ENCODE measurements at regions not wholly inside any gene's neighbourhood (a gene's known extent, or its start where the extent isn't known, plus 50 kb on each side); places are given as distances from the start of the nearest gene placed in this dataset.

- intact Hi-C loops (cut with micrococcal nuclease), result no loop called here
- RAD21 ChIA-PET (ENCODE audit: low non-redundant PET in 1 of 2, low total read pairs in 2 of 2, uncharacterized antibody in 2 of 2, unreplicated experiment in 2 of 2), result no interaction called here
- Histone ChIP-seq H2AFZ (ENCODE audit: low read depth, low read length, poor library complexity, severe bottlenecking) (no peak overlapping the region), H3K79me2 (ENCODE audit: insufficient read depth, low read length) (no peaks in the 10 kb centered on the region), H3K4me3 (replicated peaks in 1 of 2; ENCODE audit: low read depth in 1 of 2, low read length in 2 of 2) (no peak overlapping the region), H3K27ac (ENCODE audit: low read depth, low read length) (no peak overlapping the region), H3K9me2 (ENCODE audit: insufficient read depth) (no peaks in the 10 kb centered on the region), H4K20me1 (ENCODE audit: insufficient read depth) (no peaks in the 10 kb centered on the region), H3K9ac (ENCODE audit: low read length) (no peak overlapping the region), H3K36me3 (ENCODE audit: control insufficient read depth in 1 of 2, insufficient read depth in 2 of 2, low read length in 2 of 2) (no peaks in the 10 kb centered on the region), H3K9me3 (ENCODE audit: control insufficient read depth in 1 of 2, insufficient read depth in 1 of 2, low read depth in 1 of 2, low read length in 2 of 2) (no peaks in the 10 kb centered on the region), H3K4me2 (ENCODE audit: low read length) (no peak overlapping the region), H3K4me1 (ENCODE audit: control insufficient read depth in 1 of 2, insufficient read depth in 2 of 2, low read length in 2 of 2) (no peaks in the 10 kb centered on the region), H3K27me3 (ENCODE audit: insufficient read depth, low read length) (no peaks in the 10 kb centered on the region)
- TF ChIP-seq CBX3 (IDR thresholded peaks at IDR 0.05; ENCODE audit: low read depth), result no peak
- TF ChIP-seq POLR2A (IDR thresholded peaks at IDR 0.05; ENCODE audit: borderline replicate concordance, extremely low read depth, insufficient read depth, insufficient read length), result no peak
- no peak for TF ChIP-seq REST (IDR thresholded peaks at IDR 0.05; ENCODE audit: low read depth)
- TF ChIP-seq, protein P1, sequence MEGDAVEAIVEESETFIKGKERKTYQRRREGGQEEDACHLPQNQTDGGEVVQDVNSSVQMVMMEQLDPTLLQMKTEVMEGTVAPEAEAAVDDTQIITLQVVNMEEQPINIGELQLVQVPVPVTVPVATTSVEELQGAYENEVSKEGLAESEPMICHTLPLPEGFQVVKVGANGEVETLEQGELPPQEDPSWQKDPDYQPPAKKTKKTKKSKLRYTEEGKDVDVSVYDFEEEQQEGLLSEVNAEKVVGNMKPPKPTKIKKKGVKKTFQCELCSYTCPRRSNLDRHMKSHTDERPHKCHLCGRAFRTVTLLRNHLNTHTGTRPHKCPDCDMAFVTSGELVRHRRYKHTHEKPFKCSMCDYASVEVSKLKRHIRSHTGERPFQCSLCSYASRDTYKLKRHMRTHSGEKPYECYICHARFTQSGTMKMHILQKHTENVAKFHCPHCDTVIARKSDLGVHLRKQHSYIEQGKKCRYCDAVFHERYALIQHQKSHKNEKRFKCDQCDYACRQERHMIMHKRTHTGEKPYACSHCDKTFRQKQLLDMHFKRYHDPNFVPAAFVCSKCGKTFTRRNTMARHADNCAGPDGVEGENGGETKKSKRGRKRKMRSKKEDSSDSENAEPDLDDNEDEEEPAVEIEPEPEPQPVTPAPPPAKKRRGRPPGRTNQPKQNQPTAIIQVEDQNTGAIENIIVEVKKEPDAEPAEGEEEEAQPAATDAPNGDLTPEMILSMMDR (IDR thresholded peaks at IDR 0.05 in 2 of 3, conservative IDR thresholded peaks at IDR 0.05 in 1 of 3; ENCODE audit: borderline replicate concordance in 1 of 3, insufficient read depth in 1 of 3, low read depth in 2 of 3, low read length in 2 of 3), result no peak
- no peak for TF ChIP-seq FOSL1 (IDR thresholded peaks at IDR 0.05; ENCODE audit: low read depth)
- TF ChIP-seq ATF3 (IDR thresholded peaks at IDR 0.05), result no peak
- TF ChIP-seq SP1 (IDR thresholded peaks at IDR 0.05; ENCODE audit: low read depth), result no peak
- TF ChIP-seq SRF (IDR thresholded peaks at IDR 0.05; ENCODE audit: low read depth), result no peak
- TF ChIP-seq CEBPB (IDR thresholded peaks at IDR 0.05; ENCODE audit: low read depth), result no peak
- no peak for TF ChIP-seq ZFX (IDR thresholded peaks at IDR 0.05)
- TF ChIP-seq RAD21 (IDR thresholded peaks at IDR 0.05; ENCODE audit: low read depth), result no peak
- no TSS peak for BruUV-seq (replicated peaks)
- CTCF ChIA-PET, result no interaction called here
- POLR2A ChIA-PET, result no interaction called here
- ATAC-seq (no peak), DNase-seq (ENCODE audit: low read depth, low spot score) (no peak)
Measured at GRCh38 chr6:19289457-19289856, 547.7 kb upstream of the ID4 start.
